Heart right ventricle (tissue), 16 donors: ENCODE measurements at regions not wholly inside any gene's neighbourhood (a gene's known extent, or its start where the extent isn't known, plus 50 kb on each side); places are given as distances from the start of the nearest gene placed in this dataset.

Source experiments
- ATAC-seq, 8 donors: fragments of 200-7000 bp; cut with Tn5 transposase; one replicate each; pipeline ENCODE4 v1.9.1; 2020; ENCODE audit warnings: mild to moderate bottlenecking in 8 of 8, moderate library complexity in 8 of 8, moderate number of reproducible peaks in 1 of 8
- DNase-seq, 2 donors: peaks; one replicate each; pipeline ENCODE4 v3.0.0-alpha.2; 2020
- H3K27ac ChIP-seq, 10 donors: fragments of 200-600 bp; sonication (generic) in 2 of 10; one replicate each; pipeline versions ENCODE4 v1.5.0 to v1.8.0; 2020 to 2022; ENCODE audit warnings: mild to moderate bottlenecking in 3 of 10
- H3K27me3 ChIP-seq, 7 donors: fragments of 200-600 bp; one replicate each; pipeline ENCODE4 v1.8.0; 2021 to 2022; ENCODE audit warnings: mild to moderate bottlenecking in 2 of 7
- H3K36me3 ChIP-seq, 9 donors: fragments of 200-600 bp; sonication (generic) in 1 of 9; one replicate each; pipeline versions ENCODE4 v1.5.0 to v1.8.0; 2020 to 2022; ENCODE audit warnings: mild to moderate bottlenecking in 2 of 9
- H3K4me1 ChIP-seq, 9 donors: fragments of 200-600 bp; sonication (generic) in 1 of 9; one replicate each; pipeline versions ENCODE4 v1.5.0 to v1.8.0; 2020 to 2022; ENCODE audit warnings: mild to moderate bottlenecking in 4 of 9
- H3K4me3 ChIP-seq, 10 donors: fragments of 200-600 bp; sonication (generic) in 2 of 10; one replicate each; pipeline versions ENCODE4 v1.5.0 to v1.8.0; 2020 to 2022; ENCODE audit warnings: mild to moderate bottlenecking in 7 of 10, moderate library complexity in 2 of 10
- H3K9me3 ChIP-seq, 11 donors: fragments of 200-600 bp in 10 of 11; sonication (generic) in 2 of 11; one replicate each; pipeline versions ENCODE4 v1.5.0 to v1.8.0; 2013 to 2022; ENCODE audit warnings: mild to moderate bottlenecking in 2 of 11, control low read depth in 1 of 11, moderate library complexity in 1 of 11
- CTCF ChIP-seq, 9 donors: fragments of 200-600 bp; sonication (generic) in 2 of 9; IDR thresholded peaks; one replicate each; pipeline versions ENCODE4 v1.5.0 to v1.8.0; 2021 to 2022; ENCODE audit warnings: antibody characterized with exemption in 9 of 9, mild to moderate bottlenecking in 5 of 9, moderate library complexity in 1 of 9
- WGBS, 2 donors: extraction: QIAGEN DNeasy Blood & Tissue Kit; methylation state at CpG; one replicate each; pipeline ENCODE4 v1.1.7; 2013; ENCODE audit warnings: inconsistent platforms in 1 of 2; 5-methylcytosine and 5-hydroxymethylcytosine counted together
- intact Hi-C, 10 donors: fragments of 100-400 bp; cut with DNase I; formaldehyde crosslinking; loops; one replicate each; pipeline versions ENCODE4 v1.11.1 to v1.14.2; 2022
- donor health status: Arrhythmogenic right ventricular cardiomyopathy.
- donor health status: ischemic (EF 13 %, LVEDD 7.1; RV severe dilation, severe dysfunction).
- donor health status: healthy with polysubstance abuse.
- donor health status: DM: no; HTN: yes; CAD: no.
- donor health status: DM: no; HTN: no; CAD: no.
- donor health status: ischemic (EF 25% LVEDD 6.9; RV normal size, moderate dysfunction).
- donor health status: ischemic (EF 25% LVEDD 5.7; RV mildly dilated, moderate dysfunction).
- donor health status: healthy.
- donor health status: DM: yes; HTN: yes; CAD: no.
- donor health status: Ischemic cardiomyopathy.
- donor health status: ischemic (EF 35%, LVEDD 5.7; RV mildly dilated, moderate dysfunction).
- donor health status: nonischemic (EF 11% LVEDD 7.7; RV severe dilation, severe dysfunction).
- donor health status: DM: yes; HTN: yes; CAD: no.
- donor health status: PGD.
- donor health status: ischemic (EF 29% LVEDD 5.4; RV normal size, mild dysfunction).
- donor health status: nonischemic (EF 23%, LVEDD 6.1; RV moderate dilation, normal function).

GRCh38 chr14:99342906-99343305 lies 70.9 kb upstream of the BCL11B start:
- no peak overlapping the region for H3K4me3 ChIP-seq
- WGBS, 2 donors: 82 to 83% methylated on average over 7 of the region's 7 CpGs
- H3K27me3 ChIP-seq: peaks cover 0 to 11% (median 8%) of the 10 kb centered on the region in 7 donors
- DNase-seq: no peak
- no peak overlapping the region for H3K27ac ChIP-seq
- no peak for ATAC-seq
- intact Hi-C loops: no loop called here
- H3K36me3 ChIP-seq: no peaks in the 10 kb centered on the region
- no peak for TF ChIP-seq CTCF (IDR thresholded peaks at IDR 0.05)
- H3K4me1 ChIP-seq: no peaks in the 10 kb centered on the region
- H3K9me3 ChIP-seq: peaks cover 0 to 8% (median 0%) of the 10 kb centered on the region in 11 donors

DNA sequence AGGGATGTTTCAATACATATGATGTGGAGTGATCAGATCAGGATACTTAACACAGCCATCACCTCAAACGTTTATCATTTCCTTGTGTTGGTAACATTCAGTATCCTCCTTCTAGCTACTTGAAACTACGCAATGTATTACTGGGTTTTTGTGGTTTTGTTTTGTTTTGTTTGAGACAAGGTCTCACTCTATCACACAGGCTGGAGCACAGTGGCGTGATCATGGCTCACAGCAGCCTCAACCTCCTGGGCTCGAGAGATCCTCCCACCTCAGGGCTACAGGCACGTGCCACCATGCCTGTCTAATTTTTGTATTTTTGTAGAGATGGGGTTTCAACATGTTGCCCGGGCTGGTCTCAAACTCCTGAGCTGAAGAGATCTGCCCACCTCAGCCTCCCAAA lies 70.2 kb upstream of the BCL11B start:
- no peak overlapping the region for H3K4me3 ChIP-seq
- no peak for ATAC-seq
- intact Hi-C loops: no loop called here
- TF ChIP-seq CTCF (IDR thresholded peaks at IDR 0.05): no peak
- no peak overlapping the region for H3K27ac ChIP-seq
- 81 to 87% methylated on average over 6 of the region's 6 CpGs for WGBS, 2 donors
- H3K4me1 ChIP-seq: no peaks in the 10 kb centered on the region
- no peaks in the 10 kb centered on the region for H3K36me3 ChIP-seq
- peaks cover 0 to 15% (median 8%) of the 10 kb centered on the region in 7 donors for H3K27me3 ChIP-seq
- DNase-seq: no peak
- peaks cover 0 to 8% (median 0%) of the 10 kb centered on the region in 11 donors for H3K9me3 ChIP-seq

GRCh38 chr14:99339551-99339950 lies 67.6 kb upstream of the BCL11B start:
- H3K4me3 ChIP-seq: no peak overlapping the region
- WGBS, 2 donors: 77 to 85% methylated on average over 2 of the region's 2 CpGs
- intact Hi-C loops: no loop called here
- peaks cover 0 to 8% (median 0%) of the 10 kb centered on the region in 11 donors for H3K9me3 ChIP-seq
- DNase-seq: no peak
- H3K27ac ChIP-seq: no peak overlapping the region
- peaks cover 0 to 27% (median 8%) of the 10 kb centered on the region in 7 donors for H3K27me3 ChIP-seq
- no peak for ATAC-seq
- no peaks in the 10 kb centered on the region for H3K36me3 ChIP-seq
- no peaks in the 10 kb centered on the region for H3K4me1 ChIP-seq
- TF ChIP-seq CTCF (IDR thresholded peaks at IDR 0.05): no peak

GRCh38 chr14:99338313-99338712 lies 66.3 kb upstream of the BCL11B start:
- whole genome bisulfite sequencing, 2 donors: 84 to 87% methylated on average over 5 of the region's 5 CpGs

More at GRCh38 chr14:99338313-99338712, 66.3 kb upstream of the BCL11B start:
- DNase-seq (no peak), ATAC-seq (no peak)
- Histone ChIP-seq H3K4me3 (no peak overlapping the region), H3K27me3 (peaks cover 0 to 27% (median 0%) of the 10 kb centered on the region in 7 donors), H3K4me1 (no peaks in the 10 kb centered on the region), H3K9me3 (peaks cover 0 to 8% (median 0%) of the 10 kb centered on the region in 11 donors), H3K27ac (no peak overlapping the region), H3K36me3 (no peaks in the 10 kb centered on the region)
- intact Hi-C loops: no loop called here
- TF ChIP-seq CTCF (IDR thresholded peaks at IDR 0.05): no peak
